GM12878 (cell line): ENCODE measurements at regions not wholly inside any gene's neighbourhood (a gene's known extent, or its start where the extent isn't known, plus 50 kb on each side); places are given as distances from the start of the nearest gene placed in this dataset.

Source experiments
- ATAC-seq: fragments of 200-7000 bp; cut with Tn5 transposase; 3 replicates; pipeline ENCODE4 v1.9.1; 2020; ENCODE audit warnings: mild to moderate bottlenecking, moderate library complexity
- BruUV-seq: library from RNA; stranded (reverse); fragments of 400-500 nt; replicated peaks from 2 replicates; lab custom pipeline; 2021; lab: Mats Ljungman, UMichigan
- CTCF ChIA-PET: fragments of 300-600 bp; sonication (Branson Sonifier 250); formaldehyde crosslinking; extraction: SDS; loops from one replicate; lab custom pipeline; 2021; ENCODE audit warnings: inconsistent platforms; lab: Yijun Ruan, JAX
- POLR2A ChIA-PET: fragments of 350-600 bp; formaldehyde crosslinking; extraction: SDS; loops from one replicate; lab custom pipeline; 2021; ENCODE audit warnings: inconsistent platforms; lab: Charles Lee
- RAD21 ChIA-PET: fragments of 300-600 bp; sonication (Branson Sonifier 250); formaldehyde crosslinking; loops from one replicate; lab custom pipeline; 2023; ENCODE audit warnings: antibody characterized with exemption; ENCODE audit not compliant: unreplicated experiment; lab: Charles Lee
- SMC1A ChIA-PET: fragments of 300-600 bp; sonication (Branson Sonifier 250); formaldehyde crosslinking; loops from one replicate; lab custom pipeline; 2023; ENCODE audit not compliant: unreplicated experiment, uncharacterized antibody; lab: Charles Lee
- DNase-seq: peaks from one replicate; pipeline ENCODE4 v3.0.0-alpha.2; 2011; ENCODE audit warnings: low read depth, low spot score
- FAIRE-seq: peaks from 3 replicates; lab custom pipeline; 2011; peaks lifted over from hg19 to GRCh38; lab: Jason Lieb, UNC
- H2AFZ ChIP-seq: 2 replicates; pipeline ENCODE4 v1.6.0; 2011; ENCODE audit warnings: low read depth, low read length, control low read depth; ENCODE audit not compliant: control insufficient read depth
- H3K27ac ChIP-seq: 2 replicates; pipeline ENCODE4 v1.5.1; 2011; ENCODE audit warnings: control low read depth; ENCODE audit not compliant: control insufficient read depth, insufficient read depth
- H3K27me3 ChIP-seq, 2 experiments: replicated peaks in 1 of 2; 2 replicates each; pipeline versions ENCODE4 v1.6.0 to v1.6.1; 2011; ENCODE audit warnings: low read length in 1 of 2; ENCODE audit not compliant: control insufficient read depth in 2 of 2, insufficient read depth in 2 of 2
- H3K36me3 ChIP-seq, 2 experiments: 2 replicates each; pipeline ENCODE4 v1.5.1; 2011; ENCODE audit warnings: low read length in 1 of 2; ENCODE audit not compliant: control insufficient read depth in 2 of 2, insufficient read depth in 2 of 2
- H3K4me1 ChIP-seq: 2 replicates; pipeline ENCODE4 v1.6.1; 2011; ENCODE audit warnings: mild to moderate bottlenecking, low read length, moderate library complexity, mixed read lengths; ENCODE audit not compliant: control insufficient read depth, insufficient read depth
- H3K4me2 ChIP-seq: 2 replicates; pipeline ENCODE4 v1.6.0; 2011; ENCODE audit warnings: control low read depth; ENCODE audit not compliant: control insufficient read depth, insufficient read depth
- H3K4me3 ChIP-seq: fragments of 200-600 bp; sonication (generic); 2 replicates; pipeline ENCODE4 v1.5.1; 2016
- H3K79me2 ChIP-seq: 2 replicates; pipeline ENCODE4 v1.6.0; 2011; ENCODE audit warnings: low read length; ENCODE audit not compliant: control insufficient read depth, insufficient read depth
- H3K9ac ChIP-seq: 2 replicates; pipeline ENCODE4 v1.8.0; 2011; ENCODE audit warnings: low read length, control low read depth, mixed read lengths; ENCODE audit not compliant: control insufficient read depth, insufficient read depth
- H3K9me3 ChIP-seq: replicated peaks from 3 replicates; pipeline ENCODE4 v1.5.1; 2011; ENCODE audit warnings: mild to moderate bottlenecking, low read length; ENCODE audit not compliant: control insufficient read depth, insufficient read depth
- H4K20me1 ChIP-seq: 2 replicates; pipeline ENCODE4 v1.6.0; 2011; ENCODE audit not compliant: control insufficient read depth, insufficient read depth
- ASH2L ChIP-seq: fragments of 300-600, 200-600 bp; sonication (generic); IDR thresholded peaks from 2 replicates; pipeline ENCODE4 v1.6.1; 2017; ENCODE audit warnings: low read depth, mild to moderate bottlenecking, borderline replicate concordance
- CHD4 ChIP-seq: fragments of 200-600 bp; sonication (generic); IDR thresholded peaks from 2 replicates; pipeline ENCODE4 v1.6.1; 2016; ENCODE audit warnings: mild to moderate bottlenecking
- EZH2 ChIP-seq: IDR thresholded peaks from 2 replicates; pipeline ENCODE4 v1.6.1; 2012; ENCODE audit warnings: low read depth, mild to moderate bottlenecking, control low read depth, inconsistent platforms, low read length, borderline replicate concordance; ENCODE audit not compliant: control insufficient read depth
- FOS ChIP-seq: IDR thresholded peaks from 3 replicates; pipeline ENCODE4 v1.6.1; 2011; ENCODE audit warnings: borderline replicate concordance; ENCODE audit not compliant: insufficient read length; ENCODE audit errors: extremely low read depth
- NFIC ChIP-seq: IDR thresholded peaks from 2 replicates; pipeline ENCODE4 v1.6.1; 2012; ENCODE audit warnings: low read depth, mild to moderate bottlenecking, inconsistent platforms, low read length, moderate library complexity
- SIN3A ChIP-seq: IDR thresholded peaks from 2 replicates; pipeline ENCODE4 v1.6.1; 2012; ENCODE audit warnings: low read depth, low read length, improper control_type of control experiment
- SREBF1 ChIP-seq: IDR thresholded peaks from 2 replicates; pipeline ENCODE4 v1.6.1; 2012; ENCODE audit warnings: mild to moderate bottlenecking, low read length
- STAT1 ChIP-seq: fragments of 450-650 bp; conservative IDR thresholded peaks from 2 replicates; pipeline ENCODE4 v1.6.1; 2014; ENCODE audit warnings: antibody characterized with exemption, mild to moderate bottlenecking
- YY1 ChIP-seq: IDR thresholded peaks from 2 replicates; pipeline ENCODE4 v1.6.1; 2011; ENCODE audit warnings: low read depth, mild to moderate bottlenecking, low read length
- ZBED1 ChIP-seq: IDR thresholded peaks from 2 replicates; pipeline ENCODE4 v1.6.1; 2016; ENCODE audit warnings: borderline replicate concordance
- ZNF207 ChIP-seq: fragments of 450-650 bp; IDR thresholded peaks from 2 replicates; pipeline ENCODE4 v1.6.1; 2014; ENCODE audit warnings: antibody characterized with exemption, mild to moderate bottlenecking, borderline replicate concordance
- ZZZ3 ChIP-seq: IDR thresholded peaks from 2 replicates; pipeline ENCODE4 v1.6.1; 2011; ENCODE audit warnings: low read depth; ENCODE audit not compliant: control insufficient read depth, insufficient read length
- WGBS: methylation state at CpG from one replicate; pipeline ENCODE4 v1.1.6; 2016; ENCODE audit warnings: low lambda C conversion rate; ENCODE audit not compliant: insufficient replicate concordance, insufficient coverage; ENCODE audit errors: missing lambda C conversion rate; 5-methylcytosine and 5-hydroxymethylcytosine counted together
- in situ Hi-C: fragments of 300-500 bp; cut with MboI; formaldehyde crosslinking; loops from 9 replicates; pipeline ENCODE4 v1.14.3; 2018; ENCODE audit warnings: mixed read lengths
- intact Hi-C: fragments of 100-400 bp; cut with micrococcal nuclease; formaldehyde crosslinking; loops from one replicate; pipeline ENCODE4 v1.14.2; 2022; ENCODE audit not compliant: unreplicated experiment
- TF ChIP-seq, protein P1 (sequence below): IDR thresholded peaks from 2 replicates; pipeline ENCODE4 v1.6.1; 2012; ENCODE audit warnings: mild to moderate bottlenecking, low read depth, low read length
- TF ChIP-seq, protein P2 (sequence below): fragments of 450-650 bp; IDR thresholded peaks from 2 replicates; pipeline ENCODE4 v1.6.1; 2017; ENCODE audit warnings: low read depth, mild to moderate bottlenecking, moderate library complexity

DNA sequence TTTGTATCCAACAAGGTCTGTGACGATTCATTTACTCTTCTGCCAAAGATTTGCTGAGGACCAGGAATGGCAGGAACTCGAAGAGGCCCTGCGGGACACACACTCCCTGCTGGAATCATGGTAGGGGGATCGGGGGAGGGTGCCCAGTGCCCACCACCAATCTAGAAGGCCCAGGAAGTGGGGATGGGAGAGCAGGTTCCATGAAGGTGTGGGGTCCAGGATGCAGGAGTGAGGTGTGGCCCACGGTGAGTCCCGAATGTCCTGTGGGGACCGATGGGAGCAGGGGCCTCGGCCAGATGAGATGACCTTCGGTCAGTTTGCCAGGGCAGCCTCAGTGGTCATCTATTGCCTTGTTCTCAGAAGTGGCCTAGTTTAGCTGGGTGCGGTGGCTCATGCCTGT lies 492.7 kb downstream of the BRD1 start:
- RAD21 ChIA-PET: no interaction called here

More for the DNA sequence above, 492.7 kb downstream of the BRD1 start:
- Histone ChIP-seq H4K20me1 (no peaks in the 10 kb centered on the region), H3K9ac (no peak overlapping the region), H3K4me3 (no peak overlapping the region), H3K27me3 (no peaks in the 10 kb centered on the region; a peak in 1 of 4 replicates), H3K9me3 (no peaks in the 10 kb centered on the region; the same call in 2 of the 3 replicates), H3K79me2 (no peaks in the 10 kb centered on the region), H3K4me1 (no peaks in the 10 kb centered on the region), H3K36me3 (no peaks in the 10 kb centered on the region)
- ATAC-seq: no peak
- POLR2A ChIA-PET: no interaction called here
- CTCF ChIA-PET: no interaction called here
- SMC1A ChIA-PET: no interaction called here
- intact Hi-C loops: no loop called here
- no TSS peak for BruUV-seq
- TF ChIP-seq SREBF1: no peak
- no peak for TF ChIP-seq FOS
- no peak for TF ChIP-seq EZH2
- no peak for TF ChIP-seq NFIC
- TF ChIP-seq ZBED1: no peak
- no peak for TF ChIP-seq CHD4
- TF ChIP-seq ZNF207: no peak
- TF ChIP-seq ASH2L: no peak
- TF ChIP-seq, protein P1, sequence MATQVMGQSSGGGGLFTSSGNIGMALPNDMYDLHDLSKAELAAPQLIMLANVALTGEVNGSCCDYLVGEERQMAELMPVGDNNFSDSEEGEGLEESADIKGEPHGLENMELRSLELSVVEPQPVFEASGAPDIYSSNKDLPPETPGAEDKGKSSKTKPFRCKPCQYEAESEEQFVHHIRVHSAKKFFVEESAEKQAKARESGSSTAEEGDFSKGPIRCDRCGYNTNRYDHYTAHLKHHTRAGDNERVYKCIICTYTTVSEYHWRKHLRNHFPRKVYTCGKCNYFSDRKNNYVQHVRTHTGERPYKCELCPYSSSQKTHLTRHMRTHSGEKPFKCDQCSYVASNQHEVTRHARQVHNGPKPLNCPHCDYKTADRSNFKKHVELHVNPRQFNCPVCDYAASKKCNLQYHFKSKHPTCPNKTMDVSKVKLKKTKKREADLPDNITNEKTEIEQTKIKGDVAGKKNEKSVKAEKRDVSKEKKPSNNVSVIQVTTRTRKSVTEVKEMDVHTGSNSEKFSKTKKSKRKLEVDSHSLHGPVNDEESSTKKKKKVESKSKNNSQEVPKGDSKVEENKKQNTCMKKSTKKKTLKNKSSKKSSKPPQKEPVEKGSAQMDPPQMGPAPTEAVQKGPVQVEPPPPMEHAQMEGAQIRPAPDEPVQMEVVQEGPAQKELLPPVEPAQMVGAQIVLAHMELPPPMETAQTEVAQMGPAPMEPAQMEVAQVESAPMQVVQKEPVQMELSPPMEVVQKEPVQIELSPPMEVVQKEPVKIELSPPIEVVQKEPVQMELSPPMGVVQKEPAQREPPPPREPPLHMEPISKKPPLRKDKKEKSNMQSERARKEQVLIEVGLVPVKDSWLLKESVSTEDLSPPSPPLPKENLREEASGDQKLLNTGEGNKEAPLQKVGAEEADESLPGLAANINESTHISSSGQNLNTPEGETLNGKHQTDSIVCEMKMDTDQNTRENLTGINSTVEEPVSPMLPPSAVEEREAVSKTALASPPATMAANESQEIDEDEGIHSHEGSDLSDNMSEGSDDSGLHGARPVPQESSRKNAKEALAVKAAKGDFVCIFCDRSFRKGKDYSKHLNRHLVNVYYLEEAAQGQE: no peak
- TF ChIP-seq ZZZ3: no peak
- no peak for TF ChIP-seq SIN3A
- no peak for TF ChIP-seq YY1
- TF ChIP-seq, protein P2, sequence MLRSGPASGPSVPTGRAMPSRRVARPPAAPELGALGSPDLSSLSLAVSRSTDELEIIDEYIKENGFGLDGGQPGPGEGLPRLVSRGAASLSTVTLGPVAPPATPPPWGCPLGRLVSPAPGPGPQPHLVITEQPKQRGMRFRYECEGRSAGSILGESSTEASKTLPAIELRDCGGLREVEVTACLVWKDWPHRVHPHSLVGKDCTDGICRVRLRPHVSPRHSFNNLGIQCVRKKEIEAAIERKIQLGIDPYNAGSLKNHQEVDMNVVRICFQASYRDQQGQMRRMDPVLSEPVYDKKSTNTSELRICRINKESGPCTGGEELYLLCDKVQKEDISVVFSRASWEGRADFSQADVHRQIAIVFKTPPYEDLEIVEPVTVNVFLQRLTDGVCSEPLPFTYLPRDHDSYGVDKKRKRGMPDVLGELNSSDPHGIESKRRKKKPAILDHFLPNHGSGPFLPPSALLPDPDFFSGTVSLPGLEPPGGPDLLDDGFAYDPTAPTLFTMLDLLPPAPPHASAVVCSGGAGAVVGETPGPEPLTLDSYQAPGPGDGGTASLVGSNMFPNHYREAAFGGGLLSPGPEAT: no peak
- no peak for TF ChIP-seq STAT1
- TF ChIP-seq, all 136 proteins: peak for 0
- no peak for FAIRE-seq
- Histone ChIP-seq H3K27ac (no peak overlapping the region), H3K4me2 (no peak overlapping the region), H2AFZ (no peak overlapping the region)
- in situ Hi-C loops: loop anchor here (25.0 kb wide), 1 partner anchor 702 kb away; no protein-coding TSS in a partner anchor
- 46% methylated on average over 10 of the region's 10 CpGs for WGBS
- DNase-seq: no peak
